ENCODE measurements at regions not wholly inside any gene's neighbourhood (a gene's known extent, or its start where the extent isn't known, plus 50 kb on each side); places are given as distances from the start of the nearest gene placed in this dataset.

- TF ChIP-seq POLR2A (IDR thresholded peaks at IDR 0.05) = no peak
- TF ChIP-seq CTCF (IDR thresholded peaks at IDR 0.05 in 8 of 11, conservative IDR thresholded peaks at IDR 0.05 in 3 of 11) = no peak
- no peak for TF ChIP-seq POLR2AphosphoS5 (IDR thresholded peaks at IDR 0.05)
Measured at GRCh38 chr1:87884581-87884980, 555.9 kb downstream of the LMO4 start.
